ENCODE measurements at regions not wholly inside any gene's neighbourhood (a gene's known extent, or its start where the extent isn't known, plus 50 kb on each side); places are given as distances from the start of the nearest gene placed in this dataset.

- CTCF ChIA-PET (ENCODE audit: partially characterized antibody): interaction anchor here (1.2 kb wide), 1 partner anchor 9 kb away, joined by 3 read pairs; no protein-coding TSS in a partner anchor
- Histone ChIP-seq H3K9ac (replicated peaks in 1 of 4; ENCODE audit: extremely low read depth in 1 of 4, low read depth in 3 of 4, low read length in 3 of 4) (no peak overlapping the region), H2BK120ac (replicated peaks; ENCODE audit: low read depth, low read length) (no peak overlapping the region), H3K23ac (ENCODE audit: insufficient read length) (no peak overlapping the region), H4K5ac (ENCODE audit: insufficient read length, low read depth, low read length) (no peak overlapping the region), H3K4me2 (ENCODE audit: insufficient read depth in 1 of 2, low read depth in 2 of 2, low read length in 2 of 2) (no peak overlapping the region), H3K79me1 (ENCODE audit: low read depth, low read length) (no peaks in the 10 kb centered on the region; the same call in 1 of the 2 replicates), H4K91ac (replicated peaks; ENCODE audit: insufficient read length, low read length) (no peak overlapping the region), H3K27me3 (replicated peaks in 1 of 4; ENCODE audit: control insufficient read depth in 3 of 4, extremely low read depth in 1 of 4, insufficient read depth in 3 of 4, low read length in 3 of 4) (no peaks in the 10 kb centered on the region), H2BK20ac (ENCODE audit: low read length) (no peak overlapping the region), H2BK5ac (ENCODE audit: low read depth, low read length) (no peak overlapping the region), H3K9me3 (ENCODE audit: insufficient read depth in 2 of 2, low read depth in 1 of 2, low read length in 1 of 2) (no peaks in the 10 kb centered on the region), H3K18ac (ENCODE audit: extremely low read depth, low read length) (no peak overlapping the region), H2BK12ac (ENCODE audit: low read depth, low read length) (no peak overlapping the region), H3K4ac (replicated peaks; ENCODE audit: insufficient read length, low read depth, low read length) (no peak overlapping the region), H3K23me2 (ENCODE audit: low read depth, low read length) (no peaks in the 10 kb centered on the region), H3K36me3 (ENCODE audit: control insufficient read depth in 2 of 4, insufficient read depth in 4 of 4, low read length in 3 of 4) (no peaks in the 10 kb centered on the region), H3K4me1 (replicated peaks in 1 of 4; ENCODE audit: control insufficient read depth in 3 of 4, insufficient read depth in 4 of 4, low read length in 3 of 4) (no peaks in the 10 kb centered on the region), H3K4me3 (ENCODE audit: extremely low read depth in 1 of 4, insufficient read depth in 2 of 4, low read depth in 3 of 4, low read length in 4 of 4) (no peak overlapping the region), H4K8ac (ENCODE audit: extremely low read depth, insufficient read depth, low read length) (no peak overlapping the region), H3K56ac (replicated peaks; ENCODE audit: insufficient read length, low read depth, low read length) (no peak overlapping the region), H3K27ac (ENCODE audit: low read depth, low read length) (no peak overlapping the region), H3K14ac (ENCODE audit: insufficient read length) (no peak overlapping the region), H4K20me1 (replicated peaks in 1 of 2; ENCODE audit: control insufficient read depth in 1 of 2, insufficient read depth in 2 of 2, low read length in 2 of 2) (no peaks in the 10 kb centered on the region), H2AK5ac (ENCODE audit: low read depth, low read length) (no peak overlapping the region), H2AFZ (ENCODE audit: low read length) (no peak overlapping the region), H2BK15ac (ENCODE audit: low read length) (no peak overlapping the region), H3K79me2 (ENCODE audit: control insufficient read depth in 1 of 2, insufficient read depth in 2 of 2, low read length in 2 of 2) (no peaks in the 10 kb centered on the region)
- POLR2A ChIA-PET (ENCODE audit: partially characterized antibody): no interaction called here
- TF ChIP-seq BCL11A (IDR thresholded peaks at IDR 0.05; ENCODE audit: low read depth in 2 of 2, low read length in 2 of 2): no peak
- FAIRE-seq (no peak), DNase-seq (ENCODE audit: low read depth in 1 of 2, low spot score in 2 of 2) (no peak)
- 96% methylated on average over 1 of the region's 1 CpG; no CpG with 5 or more reads in 1 of the 2 experiments for WGBS, 2 experiments (ENCODE audit: extremely low coverage in 1 of 2, insufficient coverage in 1 of 2, insufficient read length in 1 of 2, insufficient replicate concordance in 2 of 2, low coverage in 1 of 2, low lambda C conversion rate in 2 of 2, missing lambda C conversion rate in 1 of 2)
Observed at GRCh38 chr14:45970621-45971020, 681.0 kb downstream of the RPL10L start.

Measured in H1 (cell line).